Fibroblast of the aortic adventitia (primary cell): ENCODE measurements at regions not wholly inside any gene's neighbourhood (a gene's known extent, or its start where the extent isn't known, plus 50 kb on each side); places are given as distances from the start of the nearest gene placed in this dataset.

Experiments
- DNase-seq: peaks from one replicate; pipeline ENCODE4 v3.0.0-alpha.2; 2010; ENCODE audit warnings: low read depth
- H3K4me3 ChIP-seq: 2 replicates; pipeline ENCODE4 v1.5.1; 2011; ENCODE audit warnings: low read depth, mild to moderate bottlenecking, control low read depth, low read length, moderate library complexity
- TF ChIP-seq, protein P1 (sequence below): IDR thresholded peaks from 2 replicates; pipeline ENCODE4 v1.5.1; 2011; ENCODE audit warnings: mild to moderate bottlenecking, low read length, control low read depth, inconsistent platforms; ENCODE audit not compliant: insufficient read depth

DNA sequence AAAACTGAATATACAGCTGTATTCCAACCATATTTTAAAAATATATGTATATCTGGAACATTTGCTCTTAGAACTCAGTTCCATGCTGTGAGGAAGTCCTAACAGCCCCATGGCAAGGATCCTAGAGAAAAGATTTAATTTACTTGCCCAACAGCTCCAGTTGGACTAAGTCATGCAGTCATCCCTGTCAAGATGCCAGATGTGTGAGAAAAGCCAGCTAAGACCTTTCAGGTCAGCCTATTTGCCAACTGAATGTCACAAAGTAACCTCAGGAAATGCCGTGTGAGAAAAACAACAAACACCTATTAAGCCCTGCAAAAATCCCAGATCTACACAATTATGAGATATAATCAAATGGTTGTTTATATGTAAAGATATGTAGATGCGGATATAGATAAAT lies 416.3 kb downstream of the NR2F1-AS1 start:
- peak; percentile 86 for DNase-seq
- TF ChIP-seq, protein P1, sequence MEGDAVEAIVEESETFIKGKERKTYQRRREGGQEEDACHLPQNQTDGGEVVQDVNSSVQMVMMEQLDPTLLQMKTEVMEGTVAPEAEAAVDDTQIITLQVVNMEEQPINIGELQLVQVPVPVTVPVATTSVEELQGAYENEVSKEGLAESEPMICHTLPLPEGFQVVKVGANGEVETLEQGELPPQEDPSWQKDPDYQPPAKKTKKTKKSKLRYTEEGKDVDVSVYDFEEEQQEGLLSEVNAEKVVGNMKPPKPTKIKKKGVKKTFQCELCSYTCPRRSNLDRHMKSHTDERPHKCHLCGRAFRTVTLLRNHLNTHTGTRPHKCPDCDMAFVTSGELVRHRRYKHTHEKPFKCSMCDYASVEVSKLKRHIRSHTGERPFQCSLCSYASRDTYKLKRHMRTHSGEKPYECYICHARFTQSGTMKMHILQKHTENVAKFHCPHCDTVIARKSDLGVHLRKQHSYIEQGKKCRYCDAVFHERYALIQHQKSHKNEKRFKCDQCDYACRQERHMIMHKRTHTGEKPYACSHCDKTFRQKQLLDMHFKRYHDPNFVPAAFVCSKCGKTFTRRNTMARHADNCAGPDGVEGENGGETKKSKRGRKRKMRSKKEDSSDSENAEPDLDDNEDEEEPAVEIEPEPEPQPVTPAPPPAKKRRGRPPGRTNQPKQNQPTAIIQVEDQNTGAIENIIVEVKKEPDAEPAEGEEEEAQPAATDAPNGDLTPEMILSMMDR = no peak

GRCh38 chr5:93163010-93163663 lies 417.9 kb downstream of the NR2F1-AS1 start:
- TF ChIP-seq, protein P1 = no peak
- DNase-seq = peak; percentile 92
- H3K4me3 ChIP-seq = no peak overlapping the region

More for the DNA sequence above, 416.3 kb downstream of the NR2F1-AS1 start:
- H3K4me3 ChIP-seq = no peak overlapping the region

DNA sequence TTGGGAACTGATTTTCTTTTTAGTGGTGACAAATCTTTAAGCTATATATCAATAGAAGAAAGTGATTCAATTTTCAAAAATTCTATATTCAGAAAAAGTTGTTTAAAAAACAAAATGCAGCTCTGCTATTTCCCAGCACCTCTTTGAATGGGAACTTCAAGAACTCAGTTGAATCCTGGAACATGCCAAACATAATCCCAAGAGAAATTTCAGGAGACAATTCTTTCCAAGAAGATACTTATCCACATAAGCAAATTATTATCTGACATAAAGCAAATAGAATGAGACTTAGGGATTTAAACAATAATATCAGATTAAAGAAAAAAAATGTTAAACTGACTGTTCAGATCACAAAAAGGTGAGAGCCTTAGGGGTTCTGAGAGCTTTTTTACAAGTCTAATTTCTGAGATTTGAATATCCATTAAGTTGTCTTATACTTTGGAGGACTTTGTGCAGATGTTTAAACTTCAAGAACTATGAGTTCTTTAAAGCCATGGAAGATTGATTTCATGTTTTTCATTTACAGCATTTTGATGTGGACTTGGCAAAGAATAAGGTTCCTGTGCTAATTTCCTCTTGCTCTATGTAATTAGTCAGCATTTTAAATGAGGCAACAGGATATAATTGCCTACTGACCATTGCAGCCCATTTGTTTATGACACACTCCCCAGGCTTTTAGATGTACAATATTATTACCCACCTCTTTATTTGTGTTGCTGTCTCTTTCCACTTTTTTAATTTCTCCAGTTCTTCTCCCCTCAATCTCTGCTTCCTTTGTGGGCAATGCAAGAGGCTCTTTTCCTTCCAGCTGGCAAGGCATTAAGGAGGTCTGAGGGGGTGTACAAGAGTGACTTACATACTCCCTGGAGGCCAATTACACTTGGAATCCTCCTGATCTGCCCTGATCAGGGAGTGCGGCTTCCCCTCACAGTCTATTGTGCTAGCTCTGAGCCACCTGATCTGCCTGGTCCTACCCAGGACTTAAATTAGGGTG lies 419.1 kb downstream of the NR2F1-AS1 start:
- DNase-seq = no peak
- no peak overlapping the region for H3K4me3 ChIP-seq
- TF ChIP-seq, protein P1 = no peak

DNA sequence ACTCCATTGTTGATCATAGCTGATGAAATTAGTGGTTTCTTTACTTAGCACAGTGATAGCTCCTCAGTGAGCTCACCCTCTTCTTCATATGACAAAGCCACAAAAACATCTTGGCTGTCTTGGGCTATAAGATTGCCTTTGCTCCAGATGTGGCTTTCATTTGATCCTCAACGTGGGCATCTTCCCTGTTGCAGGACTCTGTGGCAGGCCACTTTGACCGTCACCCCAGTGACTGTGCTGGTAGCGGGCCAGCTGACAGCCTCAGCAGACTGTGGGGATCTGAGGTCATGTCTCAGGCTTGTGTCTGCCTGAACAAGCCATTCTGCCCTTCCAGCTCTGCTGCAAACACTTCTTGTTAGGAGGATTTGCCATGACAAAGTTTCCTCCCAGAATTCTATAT lies 422.2 kb downstream of the NR2F1-AS1 start:
- no peak overlapping the region for H3K4me3 ChIP-seq
- TF ChIP-seq, protein P1 = no peak
- no peak for DNase-seq

- no peak overlapping the region for H3K4me3 ChIP-seq
- TF ChIP-seq, protein P1 = no peak
- DNase-seq = no peak
These were observed 424.5 kb downstream of the NR2F1-AS1 start for GRCh38 chr5:93156566-93156965.

GRCh38 chr5:93154535-93154934 lies 426.5 kb downstream of the NR2F1-AS1 start:
- H3K4me3 ChIP-seq = no peak overlapping the region
- DNase-seq = no peak
- TF ChIP-seq, protein P1 = no peak
